GM23248 (cell line): ENCODE measurements at regions not wholly inside any gene's neighbourhood (a gene's known extent, or its start where the extent isn't known, plus 50 kb on each side); places are given as distances from the start of the nearest gene placed in this dataset.

Experiments
- DNase-seq: peaks from one replicate; pipeline ENCODE4 v3.0.0-alpha.2; 2015
- H2AFZ ChIP-seq: fragments of 200-600 bp; sonication (generic); 2 replicates; pipeline ENCODE4 v1.6.1; 2016; ENCODE audit warnings: antibody characterized with exemption
- H3F3A ChIP-seq: fragments of 200-600 bp; sonication (generic); 2 replicates; pipeline ENCODE4 v1.6.1; 2016; ENCODE audit warnings: mild to moderate bottlenecking, antibody characterized with exemption, mixed run types; ENCODE audit not compliant: insufficient read depth
- H3K27ac ChIP-seq: fragments of 200-600 bp; sonication (generic); 2 replicates; pipeline ENCODE4 v1.5.1; 2016; ENCODE audit warnings: mild to moderate bottlenecking
- H3K27me3 ChIP-seq: fragments of 200-600 bp; sonication (generic); replicated peaks from 2 replicates; pipeline ENCODE4 v1.6.1; 2016; ENCODE audit warnings: mild to moderate bottlenecking; ENCODE audit not compliant: insufficient read depth
- H3K36me3 ChIP-seq: fragments of 200-600 bp; sonication (generic); 2 replicates; pipeline ENCODE4 v1.6.1; 2016; ENCODE audit warnings: low read depth, mild to moderate bottlenecking
- H3K4me1 ChIP-seq: fragments of 200-600 bp; sonication (generic); 2 replicates; pipeline ENCODE4 v1.6.1; 2016; ENCODE audit warnings: mild to moderate bottlenecking; ENCODE audit not compliant: insufficient read depth
- H3K4me2 ChIP-seq: fragments of 200-600 bp; sonication (generic); one replicate; pipeline ENCODE4 v1.6.1; 2016; ENCODE audit warnings: mild to moderate bottlenecking; ENCODE audit not compliant: unreplicated experiment
- H3K4me3 ChIP-seq: fragments of 200-600 bp; sonication (generic); 2 replicates; pipeline ENCODE4 v1.5.1; 2016; ENCODE audit warnings: mild to moderate bottlenecking
- H3K79me2 ChIP-seq: fragments of 200-600 bp; sonication (generic); 2 replicates; pipeline ENCODE4 v1.6.1; 2016; ENCODE audit warnings: mild to moderate bottlenecking; ENCODE audit not compliant: insufficient read depth
- H3K9ac ChIP-seq: fragments of 200-600 bp; sonication (generic); 2 replicates; pipeline ENCODE4 v1.6.1; 2016; ENCODE audit warnings: mild to moderate bottlenecking
- H3K9me2 ChIP-seq: fragments of 200-600 bp; sonication (generic); 2 replicates; pipeline ENCODE4 v1.6.1; 2016; ENCODE audit warnings: mixed run types, mild to moderate bottlenecking, moderate library complexity; ENCODE audit not compliant: insufficient read depth
- H3K9me3 ChIP-seq: fragments of 200-600 bp; sonication (generic); one replicate; pipeline ENCODE4 v1.6.1; 2017; ENCODE audit warnings: low read depth
- H4K20me1 ChIP-seq: fragments of 200-600 bp; sonication (generic); 2 replicates; pipeline ENCODE4 v1.6.0; 2016; ENCODE audit not compliant: insufficient read depth
- EZH2 ChIP-seq: fragments of 200-600 bp; sonication (generic); IDR thresholded peaks from 2 replicates; pipeline ENCODE4 v1.6.1; 2018; ENCODE audit warnings: antibody characterized with exemption, mild to moderate bottlenecking; ENCODE audit not compliant: insufficient read depth, poor library complexity, severe bottlenecking
- EZH2phosphoT487 ChIP-seq: fragments of 200-600 bp; sonication (generic); IDR thresholded peaks from 2 replicates; pipeline ENCODE4 v1.6.1; 2018; ENCODE audit warnings: antibody characterized with exemption, moderate library complexity, mild to moderate bottlenecking, low read depth; ENCODE audit not compliant: insufficient read depth
- WGBS, 2 experiments: methylation state at CpG; one replicate each; pipeline ENCODE4 v1.1.6; 2015 to 2017; ENCODE audit warnings: low lambda C conversion rate in 2 of 2, low coverage in 1 of 2; ENCODE audit errors: missing lambda C conversion rate in 2 of 2; 5-methylcytosine and 5-hydroxymethylcytosine counted together
- in situ Hi-C: fragments of 300-500 bp; cut with MboI; formaldehyde crosslinking; loops from 2 replicates; pipeline ENCODE4 v1.15.0; 2020

DNA sequence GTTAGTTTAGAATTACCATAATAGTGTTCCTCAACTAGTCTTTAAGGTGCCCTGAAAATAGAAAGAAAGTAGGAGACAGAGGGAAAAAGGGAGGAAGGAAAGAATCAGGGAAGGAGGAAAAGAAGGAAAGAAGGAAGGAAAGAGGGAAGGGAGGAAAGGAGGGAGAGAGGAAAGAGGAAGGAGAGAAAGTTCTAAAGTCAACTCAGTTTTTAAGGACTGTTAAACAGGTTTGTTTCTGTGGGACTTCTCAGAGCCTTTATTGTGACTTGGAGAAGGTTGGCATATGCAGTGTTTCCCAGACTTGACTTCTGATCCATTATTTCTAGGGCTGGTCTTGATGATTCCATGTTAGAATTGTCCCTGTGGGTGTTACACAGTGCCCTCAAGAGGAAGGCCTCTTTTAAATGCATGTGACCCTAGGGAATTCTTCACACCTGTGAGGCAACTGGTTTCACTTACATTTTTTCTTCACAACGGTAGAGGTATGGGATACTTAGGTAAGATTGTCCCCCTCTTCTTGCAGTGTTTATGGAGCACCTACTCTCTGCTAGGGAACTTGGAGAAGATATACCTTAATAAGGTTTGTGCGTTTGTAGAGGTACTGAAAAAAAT is 132.7 kb upstream of the GMDS start:
- no peak overlapping the region for H3K27ac ChIP-seq
- H3K9ac ChIP-seq: no peak overlapping the region

DNA sequence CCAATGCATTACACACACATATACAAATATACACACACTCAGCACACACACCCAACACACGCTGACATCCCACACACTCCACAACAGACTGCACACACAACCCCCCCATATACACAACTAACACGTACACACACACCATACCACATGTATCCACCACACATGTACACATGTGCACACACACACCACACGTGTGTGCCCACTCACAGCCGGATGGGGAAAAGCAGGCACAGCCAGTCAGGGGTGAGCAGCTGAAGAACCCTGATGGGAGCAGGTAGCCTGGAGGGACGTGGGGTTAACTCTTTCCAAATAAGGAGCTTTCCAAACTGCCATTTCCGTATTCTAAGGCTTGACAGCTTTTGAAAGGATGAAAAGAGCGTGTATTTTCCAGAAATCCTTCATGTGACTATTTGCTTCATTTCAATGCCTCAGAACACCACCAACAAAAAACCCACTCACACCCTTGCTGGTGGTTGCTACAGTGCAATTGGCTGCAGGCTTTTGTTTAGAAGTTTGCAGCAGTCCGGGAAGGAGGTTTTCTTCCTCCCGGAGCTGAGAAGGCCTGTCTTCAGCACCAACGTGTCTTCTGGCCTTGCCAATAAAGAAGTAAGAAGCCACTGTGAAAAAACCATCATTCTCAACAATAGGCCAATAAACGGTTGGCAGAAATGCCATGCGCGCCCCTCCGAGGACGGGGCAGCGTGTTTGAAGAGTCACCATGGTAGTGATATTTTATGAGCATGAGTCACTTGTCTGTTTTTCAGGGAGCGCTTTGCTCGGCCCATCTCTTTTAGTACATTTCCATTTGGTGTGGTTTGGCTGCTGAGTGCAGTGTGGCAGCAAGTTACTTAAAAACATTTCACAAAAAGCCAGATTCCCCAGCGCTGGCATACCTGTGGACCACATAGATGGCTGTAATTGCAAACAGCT is 131.3 kb upstream of the GMDS start:
- 77 to 80% methylated on average over 19 of the region's 19 CpGs for WGBS, 2 experiments
- peak; percentile 25 for DNase-seq
- no peak overlapping the region for H2AFZ ChIP-seq
- H3K9me3 ChIP-seq: no peaks in the 10 kb centered on the region
- H4K20me1 ChIP-seq: no peaks in the 10 kb centered on the region
- H3K9me2 ChIP-seq: no peaks in the 10 kb centered on the region
- in situ Hi-C loops: no loop called here
- H3K4me1 ChIP-seq: 0 out of 2 replicates have a peak, but pooled peaks cover 8% of the 10 kb centered on the region
- no peak overlapping the region for H3K4me2 ChIP-seq
- no peak overlapping the region for H3K4me3 ChIP-seq
- no peaks in the 10 kb centered on the region for H3K27me3 ChIP-seq
- no peaks in the 10 kb centered on the region for H3F3A ChIP-seq
- no peaks in the 10 kb centered on the region for H3K36me3 ChIP-seq
- no peak overlapping the region for H3K9ac ChIP-seq
- H3K27ac ChIP-seq: no peak overlapping the region
- TF ChIP-seq EZH2 (no peak), EZH2phosphoT487 (no peak)
- H3K79me2 ChIP-seq: no peaks in the 10 kb centered on the region

More for the DNA sequence above, 132.7 kb upstream of the GMDS start:
- in situ Hi-C loops: no loop called here
- H3K4me3 ChIP-seq: no peak overlapping the region
- WGBS, 2 experiments: 36 to 45% methylated on average over 2 of the region's 2 CpGs
- no peak overlapping the region for H3K4me2 ChIP-seq
- H3K27me3 ChIP-seq: no peaks in the 10 kb centered on the region
- no peaks in the 10 kb centered on the region for H3K9me3 ChIP-seq
- H2AFZ ChIP-seq: no peak overlapping the region
- H4K20me1 ChIP-seq: no peaks in the 10 kb centered on the region
- no peak for DNase-seq
- TF ChIP-seq EZH2 (no peak), EZH2phosphoT487 (no peak)
- no peaks in the 10 kb centered on the region for H3K79me2 ChIP-seq
- H3K36me3 ChIP-seq: no peaks in the 10 kb centered on the region
- no peaks in the 10 kb centered on the region for H3F3A ChIP-seq
- H3K9me2 ChIP-seq: no peaks in the 10 kb centered on the region
- 0 out of 2 replicates have a peak, but pooled peaks cover 8% of the 10 kb centered on the region for H3K4me1 ChIP-seq

- TF ChIP-seq EZH2phosphoT487: no peak
- no peak for TF ChIP-seq EZH2
- no peaks in the 10 kb centered on the region for H4K20me1 ChIP-seq
- H3K27ac ChIP-seq: no peak overlapping the region
- H3K4me1 ChIP-seq: 0 out of 2 replicates have a peak, but pooled peaks cover 8% of the 10 kb centered on the region
- H3F3A ChIP-seq: no peaks in the 10 kb centered on the region
- DNase-seq: no peak
- in situ Hi-C loops: no loop called here
- H3K9me3 ChIP-seq: no peaks in the 10 kb centered on the region
- H3K79me2 ChIP-seq: no peaks in the 10 kb centered on the region
- WGBS, 2 experiments: 67 to 70% methylated on average over 17 of the region's 17 CpGs
- H3K4me3 ChIP-seq: no peak overlapping the region
- H3K27me3 ChIP-seq: no peaks in the 10 kb centered on the region
- no peak overlapping the region for H3K9ac ChIP-seq
- H2AFZ ChIP-seq: no peak overlapping the region
- no peak overlapping the region for H3K4me2 ChIP-seq
- H3K9me2 ChIP-seq: no peaks in the 10 kb centered on the region
- H3K36me3 ChIP-seq: no peaks in the 10 kb centered on the region
Measured at GRCh38 chr6:2375443-2375842, 130.0 kb upstream of the GMDS start.

DNA sequence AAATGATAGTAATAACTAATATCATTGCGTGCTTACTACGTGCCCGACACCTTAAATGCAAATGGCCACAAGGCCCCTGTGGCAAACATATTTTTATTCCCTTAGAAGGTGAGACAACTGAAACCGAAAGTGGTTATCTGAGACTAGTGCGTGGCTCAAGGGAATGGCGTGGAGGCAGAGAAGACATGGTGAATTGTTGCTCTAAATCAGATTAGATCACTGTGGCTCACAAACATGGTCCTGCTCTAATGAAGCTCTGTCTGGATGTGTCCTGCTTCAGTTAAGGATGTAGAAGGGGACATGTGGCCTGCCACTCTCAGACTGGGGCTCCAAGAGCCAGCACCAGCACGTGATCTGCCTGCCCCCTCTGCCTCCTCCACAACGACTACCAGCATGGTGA is 124.2 kb upstream of the GMDS start:
- no peak for TF ChIP-seq EZH2
- TF ChIP-seq EZH2phosphoT487: no peak
- H3K36me3 ChIP-seq: no peaks in the 10 kb centered on the region
- H3K4me3 ChIP-seq: no peak overlapping the region
- DNase-seq: no peak
- no peaks in the 10 kb centered on the region for H3K4me1 ChIP-seq
- H3K9me3 ChIP-seq: no peaks in the 10 kb centered on the region
- no peaks in the 10 kb centered on the region for H3K79me2 ChIP-seq
- H3K4me2 ChIP-seq: no peak overlapping the region
- H3K27me3 ChIP-seq: no peaks in the 10 kb centered on the region
- H3F3A ChIP-seq: no peaks in the 10 kb centered on the region
- WGBS, 2 experiments: 70 to 71% methylated on average over 8 of the region's 8 CpGs
- H3K9me2 ChIP-seq: no peaks in the 10 kb centered on the region
- in situ Hi-C loops: no loop called here
- H3K27ac ChIP-seq: no peak overlapping the region
- H3K9ac ChIP-seq: no peak overlapping the region
- no peaks in the 10 kb centered on the region for H4K20me1 ChIP-seq
- no peak overlapping the region for H2AFZ ChIP-seq
